ENCODE measurements at regions not wholly inside any gene's neighbourhood (a gene's known extent, or its start where the extent isn't known, plus 50 kb on each side); places are given as distances from the start of the nearest gene placed in this dataset.

GRCh38 chrX:6456196-6456595 is 78.7 kb downstream of the VCX3A start:
- TF ChIP-seq ZNF274 (IDR thresholded peaks at IDR 0.05; ENCODE audit: low read depth, low read length), result no peak
- TF ChIP-seq SUZ12 (IDR thresholded peaks at IDR 0.05; ENCODE audit: extremely low read depth, insufficient read depth, insufficient read length), result no peak
- TF ChIP-seq YY1 (IDR thresholded peaks at IDR 0.05; ENCODE audit: insufficient read depth, insufficient read length), result no peak
